Fibroblast of skin of scalp (primary cell): ENCODE measurements at regions not wholly inside any gene's neighbourhood (a gene's known extent, or its start where the extent isn't known, plus 50 kb on each side); places are given as distances from the start of the nearest gene placed in this dataset.
A peak's percentile ranks its signal among the peaks of the same experiment; 100 is the strongest.

Source experiments
- DNase-seq: peaks from one replicate; pipeline ENCODE4 v3.0.0-alpha.2; 2013

GRCh38 chr3:95029644-95030043 lies 966.8 kb downstream of the NSUN3 start:
- DNase-seq, result no peak

- no peak for DNase-seq
These were observed 973.7 kb downstream of the NSUN3 start for GRCh38 chr3:95036526-95037021.

- no peak for DNase-seq
These were observed 974.2 kb downstream of the NSUN3 start for GRCh38 chr3:95037097-95037496.

DNA sequence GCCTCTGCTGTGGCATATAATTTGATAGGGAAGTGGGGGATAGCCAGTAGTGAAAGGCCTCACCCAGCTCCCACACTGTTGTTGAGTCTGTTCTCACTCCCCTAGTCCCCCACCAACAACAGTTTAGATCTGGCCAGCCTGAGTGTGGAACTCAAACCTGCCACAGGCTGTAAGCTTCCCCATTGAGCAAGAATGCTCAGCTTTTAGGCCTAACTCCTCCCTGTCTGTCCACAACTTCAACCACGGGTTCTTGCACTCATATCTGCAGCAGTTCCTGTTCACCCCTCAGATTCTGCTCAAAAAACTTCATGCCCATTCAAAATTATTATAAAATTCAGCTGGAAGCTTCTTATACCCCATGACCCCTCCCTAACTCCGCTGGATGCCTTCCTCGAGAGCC lies 975.1 kb downstream of the NSUN3 start:
- no peak for DNase-seq

- DNase-seq, result no peak
These were observed 981.2 kb downstream of the NSUN3 start for GRCh38 chr3:95044101-95044500.

GRCh38 chr3:95048564-95048963 lies 985.7 kb downstream of the NSUN3 start:
- no peak for DNase-seq

GRCh38 chr3:95049841-95050240 lies 987.0 kb downstream of the NSUN3 start:
- no peak for DNase-seq

DNA sequence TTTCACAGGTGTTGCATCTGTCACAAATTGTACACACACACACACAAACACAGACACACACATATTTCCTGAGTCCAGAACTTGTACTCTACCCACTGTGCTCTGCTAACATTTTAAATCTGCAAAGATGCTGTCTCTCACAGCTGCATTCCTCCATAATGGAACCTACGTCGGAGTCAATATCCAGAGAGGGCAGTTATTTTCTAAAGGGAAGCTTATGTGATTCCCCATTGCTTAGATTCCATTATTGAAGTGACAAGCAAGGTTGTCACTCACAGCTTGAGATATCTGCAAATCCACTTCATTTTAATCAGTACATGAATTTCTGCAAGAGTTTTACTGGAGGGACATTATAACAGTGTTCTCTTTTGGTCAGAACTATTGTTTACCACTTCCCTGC lies 992.4 kb downstream of the NSUN3 start:
- no peak for DNase-seq

DNA sequence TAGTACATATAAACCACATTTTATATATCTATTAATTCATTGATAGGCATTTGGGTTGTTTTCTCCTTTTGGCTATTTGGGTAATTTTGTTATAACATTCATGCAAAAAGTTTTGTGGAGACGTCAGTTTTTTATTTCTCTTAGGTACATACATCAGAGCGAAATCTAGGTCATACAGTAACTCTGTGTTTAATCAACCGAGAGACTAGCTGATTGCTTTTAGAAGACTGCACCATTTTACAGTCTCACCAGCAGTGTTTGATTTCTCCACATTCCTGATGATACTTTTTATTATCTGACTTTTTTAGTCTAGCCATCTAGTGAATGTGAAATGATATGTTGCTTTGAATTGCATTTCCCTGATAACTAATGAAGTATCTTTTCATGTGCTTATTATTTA lies 1019.3 kb downstream of the NSUN3 start:
- DNase-seq, result no peak

- DNase-seq, result no peak
These were observed 1021.9 kb downstream of the NSUN3 start for GRCh38 chr3:95084738-95085137.

- DNase-seq, result no peak
These were observed 1025.6 kb downstream of the NSUN3 start for GRCh38 chr3:95088464-95088863.

DNA sequence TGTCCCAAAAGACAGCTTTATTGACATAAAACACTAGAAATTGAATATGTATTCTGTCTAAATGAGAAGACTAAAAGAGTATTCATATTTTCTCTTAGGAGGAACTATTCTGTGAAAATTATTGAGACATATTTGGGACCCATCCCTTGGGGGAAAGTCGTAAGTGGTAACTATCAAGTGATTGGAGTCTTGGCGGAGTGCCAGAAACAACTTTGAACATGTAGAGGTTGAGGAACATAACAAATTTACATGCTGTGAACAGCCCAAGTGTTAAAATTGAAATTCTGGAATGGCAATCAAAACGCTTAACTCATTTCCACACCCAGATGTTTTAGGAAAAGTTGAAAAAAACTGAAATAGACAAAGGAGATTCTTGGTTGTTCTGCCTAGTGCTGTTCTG lies 1034.6 kb downstream of the NSUN3 start:
- DNase-seq, result no peak

GRCh38 chr3:95120921-95121320 lies 1058.1 kb downstream of the NSUN3 start:
- DNase-seq, result no peak

DNA sequence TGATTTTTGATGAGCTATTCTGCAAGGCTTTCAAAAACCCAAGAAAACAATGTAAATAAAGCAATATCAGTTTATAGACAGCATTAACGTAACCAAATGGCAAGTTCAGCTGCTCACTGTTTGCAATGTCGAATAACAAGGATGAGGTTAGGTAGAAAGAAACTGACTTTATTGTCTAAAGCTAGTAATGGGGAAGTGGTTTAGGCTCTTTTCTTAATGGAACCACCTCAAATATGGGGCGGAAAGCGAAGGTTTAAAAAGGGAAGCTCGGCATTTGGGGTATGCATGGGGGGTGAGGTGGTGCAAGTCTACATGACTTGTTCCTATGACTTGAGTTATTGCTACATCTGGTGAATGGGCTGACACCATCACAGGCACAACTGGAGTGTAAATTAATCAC lies 1060.2 kb downstream of the NSUN3 start:
- no peak for DNase-seq

- DNase-seq, result peak; percentile 9
These were observed 1072.0 kb downstream of the NSUN3 start for GRCh38 chr3:95134693-95135413.

DNA sequence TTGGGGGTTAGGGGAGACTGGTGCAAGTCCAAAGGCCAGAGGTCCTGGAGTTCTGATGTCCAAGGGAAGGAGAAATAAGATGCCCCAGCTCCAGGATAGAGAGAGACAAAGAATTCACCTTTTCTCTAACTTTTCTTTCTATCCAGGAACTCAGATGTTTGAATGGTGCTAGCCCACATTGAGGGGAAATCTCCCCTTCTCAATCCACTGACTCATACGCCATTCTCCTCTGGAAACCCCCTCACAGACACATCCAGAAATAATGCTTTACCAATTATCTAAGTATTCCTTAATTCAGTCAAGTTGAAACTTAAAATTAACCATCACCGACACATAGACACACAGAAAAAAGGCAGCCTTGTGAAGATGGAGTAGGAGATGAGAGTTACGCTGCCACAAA lies 1085.2 kb downstream of the NSUN3 start:
- no peak for DNase-seq

- no peak for DNase-seq
These were observed 1088.7 kb downstream of the NSUN3 start for GRCh38 chr3:95151590-95151989.

GRCh38 chr3:95154766-95155165 lies 1091.9 kb downstream of the NSUN3 start:
- peak; percentile 24 for DNase-seq

DNA sequence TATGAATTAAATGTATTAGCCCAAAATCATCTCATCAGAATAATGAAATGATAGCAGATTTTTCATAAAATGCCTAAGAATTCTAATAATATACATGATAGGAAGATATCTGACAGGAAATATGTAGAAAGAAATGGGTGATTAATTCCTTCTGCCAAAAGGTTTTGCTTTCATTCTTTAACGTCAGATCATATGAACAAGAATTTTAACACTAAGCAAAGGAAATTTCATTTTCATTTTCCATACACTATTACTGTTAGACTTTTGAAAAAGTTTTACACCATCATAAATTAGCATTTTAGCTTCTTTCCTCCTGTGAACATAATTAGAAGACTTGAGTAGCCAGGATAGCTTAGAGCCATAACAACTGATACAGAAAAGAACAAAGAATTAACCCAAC lies 1099.9 kb downstream of the NSUN3 start:
- DNase-seq, result no peak

GRCh38 chr3:95167748-95168147 lies 1104.9 kb downstream of the NSUN3 start:
- DNase-seq, result no peak

DNA sequence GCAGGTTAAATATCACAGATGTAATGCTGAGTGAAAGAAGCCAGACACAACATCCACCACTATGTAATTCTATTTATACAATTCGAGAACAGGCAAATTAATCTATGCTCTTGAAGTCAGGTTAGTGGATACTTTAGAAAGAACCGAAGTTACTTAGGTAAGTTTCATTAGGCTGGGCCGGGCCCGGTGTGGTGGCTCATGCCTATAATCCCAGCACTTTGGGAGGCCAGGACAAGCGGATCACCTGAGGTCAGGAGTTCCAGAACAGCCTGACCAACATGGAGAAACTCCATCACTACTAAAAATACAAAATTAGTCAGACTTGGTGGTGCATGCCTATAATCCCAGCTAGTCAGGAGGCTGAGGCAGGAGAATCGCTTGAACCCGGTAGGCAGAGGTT lies 1105.7 kb downstream of the NSUN3 start:
- no peak for DNase-seq

DNA sequence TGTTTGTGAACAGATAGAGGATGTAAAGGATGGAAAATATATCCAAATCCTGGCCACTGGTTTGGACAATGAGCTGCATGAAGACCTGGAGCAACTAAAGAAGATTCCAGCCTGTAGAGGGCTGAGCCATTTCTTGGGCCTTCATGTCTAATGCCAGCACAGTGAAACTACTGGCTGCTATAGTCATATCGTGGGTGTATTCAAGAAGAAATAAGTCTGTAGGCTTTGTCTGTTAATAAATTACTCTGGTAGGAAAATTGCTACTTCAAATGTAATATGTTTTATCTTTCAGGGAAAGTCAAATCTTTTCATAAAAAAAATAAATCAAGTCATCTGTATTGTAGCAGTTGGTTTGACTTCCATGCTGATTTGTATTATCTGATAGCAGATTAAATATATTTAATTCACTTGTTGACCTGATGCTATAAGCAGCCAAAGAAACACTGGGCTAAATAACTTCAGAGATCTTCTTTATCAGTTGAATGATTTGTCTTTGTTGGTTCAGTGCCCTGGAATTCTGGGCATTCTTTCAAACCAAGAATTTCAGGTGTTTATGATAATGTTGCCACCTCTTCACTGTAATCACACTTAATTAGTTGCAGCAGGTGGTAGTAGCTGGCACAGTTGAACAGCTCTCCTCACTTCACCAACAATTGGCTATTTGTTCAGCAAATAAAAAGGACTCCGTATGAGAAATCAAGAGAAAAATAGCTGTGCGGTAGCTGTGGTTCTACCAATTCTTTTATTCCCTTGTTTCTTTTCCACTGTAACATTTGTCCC lies 1109.5 kb downstream of the NSUN3 start:
- DNase-seq, result no peak

DNA sequence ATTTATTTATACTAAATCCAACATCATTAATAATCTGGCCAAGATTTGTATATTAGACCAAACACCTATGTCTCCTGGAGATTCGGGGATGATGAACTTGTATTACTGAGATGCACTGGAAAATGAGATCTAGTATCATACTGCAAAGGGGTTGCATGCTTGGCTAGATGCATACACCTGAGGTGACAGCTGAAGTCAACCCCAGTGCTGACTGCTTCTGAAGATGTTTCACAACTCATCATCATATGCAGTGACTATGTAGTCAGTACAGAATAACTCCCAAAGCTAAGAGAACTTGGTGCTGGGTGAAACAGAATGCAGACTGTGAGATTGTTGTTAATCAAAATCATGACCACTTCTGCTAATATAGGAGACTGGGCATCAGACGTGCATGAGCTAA lies 1114.2 kb downstream of the NSUN3 start:
- no peak for DNase-seq

GRCh38 chr3:95184038-95184437 lies 1121.2 kb downstream of the NSUN3 start:
- no peak for DNase-seq
